HFF-Myc (cell line): ENCODE measurements at regions not wholly inside any gene's neighbourhood (a gene's known extent, or its start where the extent isn't known, plus 50 kb on each side); places are given as distances from the start of the nearest gene placed in this dataset.

Source experiments
- DNase-seq: peaks from one replicate; pipeline ENCODE4 v3.0.0-alpha.2; 2011; ENCODE audit warnings: low read depth; ENCODE audit errors: extremely low read depth
- H3K4me3 ChIP-seq: replicated peaks from 2 replicates; pipeline ENCODE4 v1.5.1; 2011; ENCODE audit warnings: low read depth, mild to moderate bottlenecking, control low read depth, low read length
- CTCF ChIP-seq: IDR thresholded peaks from 2 replicates; pipeline ENCODE4 v1.5.1; 2012; ENCODE audit warnings: mild to moderate bottlenecking, low read depth, low read length, control low read depth; ENCODE audit errors: missing control alignments

GRCh38 chr10:131406676-131407392 lies 95.3 kb upstream of the TCERG1L start:
- DNase-seq = no peak
- no peak overlapping the region for H3K4me3 ChIP-seq
- TF ChIP-seq CTCF = no peak

- TF ChIP-seq CTCF = no peak
- no peak overlapping the region for H3K4me3 ChIP-seq
- DNase-seq = no peak
Measured at GRCh38 chr10:131418681-131419080, 107.2 kb upstream of the TCERG1L start.

- no peak for TF ChIP-seq CTCF
- no peak for DNase-seq
- H3K4me3 ChIP-seq = no peak overlapping the region
Measured at GRCh38 chr10:131419797-131420196, 108.3 kb upstream of the TCERG1L start.

GRCh38 chr10:131420867-131421266 lies 109.3 kb upstream of the TCERG1L start:
- TF ChIP-seq CTCF = no peak
- no peak overlapping the region for H3K4me3 ChIP-seq
- DNase-seq = no peak

GRCh38 chr10:131421381-131421780 lies 109.9 kb upstream of the TCERG1L start:
- no peak for DNase-seq
- no peak for TF ChIP-seq CTCF
- no peak overlapping the region for H3K4me3 ChIP-seq

GRCh38 chr10:131422731-131423130 lies 111.2 kb upstream of the TCERG1L start:
- no peak for DNase-seq
- TF ChIP-seq CTCF = no peak
- H3K4me3 ChIP-seq = no peak overlapping the region

- TF ChIP-seq CTCF = no peak
- no peak overlapping the region for H3K4me3 ChIP-seq
- DNase-seq = no peak
Measured at GRCh38 chr10:131424053-131424452, 112.5 kb upstream of the TCERG1L start.
